G401 (cell line): ENCODE measurements at regions not wholly inside any gene's neighbourhood (a gene's known extent, or its start where the extent isn't known, plus 50 kb on each side); places are given as distances from the start of the nearest gene placed in this dataset.
A peak's percentile ranks its signal among the peaks of the same experiment; 100 is the strongest.
"Not testable (repeated sequence)": the region's sequence is repeated elsewhere in the genome, so short reads cannot be mapped to it uniquely, and the experiment has no call there.

Experiments
- DNase-seq: peaks from one replicate; pipeline ENCODE4 v3.0.0-alpha.2; 2015; ENCODE audit warnings: low spot score
- in situ Hi-C: cut with HindIII; loops from 2 replicates; pipeline ENCODE4 v1.10.0; 2016; ENCODE audit warnings: low sequenced_read_pairs, mixed read lengths

- in situ Hi-C loops, result no loop called here
- no peak for DNase-seq
These were observed 320.1 kb downstream of the CBLN1 start for GRCh38 chr16:48961546-48961945.

- in situ Hi-C loops, result no loop called here
- DNase-seq, result no peak
These were observed 320.8 kb downstream of the CBLN1 start for GRCh38 chr16:48960830-48961229.

GRCh38 chr16:48959747-48960146 lies 321.9 kb downstream of the CBLN1 start:
- no peak for DNase-seq
- in situ Hi-C loops, result no loop called here

- no peak for DNase-seq
- in situ Hi-C loops, result no loop called here
These were observed 322.4 kb downstream of the CBLN1 start for GRCh38 chr16:48959204-48959603.

- no peak for DNase-seq
- in situ Hi-C loops, result no loop called here
These were observed 323.0 kb downstream of the CBLN1 start for GRCh38 chr16:48958681-48959080.

- in situ Hi-C loops, result no loop called here
- DNase-seq, result no peak
These were observed 325.0 kb downstream of the CBLN1 start for GRCh38 chr16:48956620-48957019.

GRCh38 chr16:48955837-48956236 lies 325.8 kb downstream of the CBLN1 start:
- in situ Hi-C loops, result no loop called here

GRCh38 chr16:48951621-48952125 lies 330.0 kb downstream of the CBLN1 start:
- in situ Hi-C loops, DNase-seq: not testable (repeated sequence)

More at GRCh38 chr16:48955837-48956236, 325.8 kb downstream of the CBLN1 start:
- no peak for DNase-seq

GRCh38 chr16:48950184-48950583 lies 331.5 kb downstream of the CBLN1 start:
- in situ Hi-C loops, result no loop called here
- no peak for DNase-seq

GRCh38 chr16:48949636-48950035 lies 332.0 kb downstream of the CBLN1 start:
- no peak for DNase-seq
- in situ Hi-C loops, result no loop called here

- no peak for DNase-seq
- in situ Hi-C loops, result no loop called here
These were observed 332.7 kb downstream of the CBLN1 start for GRCh38 chr16:48948911-48949310.

GRCh38 chr16:48947371-48947713 lies 334.3 kb downstream of the CBLN1 start:
- in situ Hi-C loops, result no loop called here
- DNase-seq, result no peak

- DNase-seq, result no peak
- in situ Hi-C loops, result no loop called here
These were observed 334.8 kb downstream of the CBLN1 start for GRCh38 chr16:48946686-48947370.

GRCh38 chr16:48942996-48943395 lies 333.0 kb upstream of the N4BP1 start:
- no peak for DNase-seq
- in situ Hi-C loops, result no loop called here

GRCh38 chr16:48936811-48937210 lies 326.8 kb upstream of the N4BP1 start:
- no peak for DNase-seq
- in situ Hi-C loops, result no loop called here

- in situ Hi-C loops, result no loop called here
- no peak for DNase-seq
These were observed 322.4 kb upstream of the N4BP1 start for GRCh38 chr16:48932216-48932855.

GRCh38 chr16:48930951-48931553 lies 321.1 kb upstream of the N4BP1 start:
- in situ Hi-C loops, result no loop called here
- DNase-seq, result no peak

- in situ Hi-C loops, result no loop called here
- DNase-seq, result no peak
These were observed 309.8 kb upstream of the N4BP1 start for GRCh38 chr16:48919791-48920190.

GRCh38 chr16:48918520-48919258 lies 308.7 kb upstream of the N4BP1 start:
- in situ Hi-C loops, result no loop called here
- no peak for DNase-seq

GRCh38 chr16:48916566-48916965 lies 306.6 kb upstream of the N4BP1 start:
- in situ Hi-C loops, result no loop called here
- peak; percentile 90 for DNase-seq
